T-cell (primary cell): ENCODE measurements at regions not wholly inside any gene's neighbourhood (a gene's known extent, or its start where the extent isn't known, plus 50 kb on each side); places are given as distances from the start of the nearest gene placed in this dataset.

Experiments
- ATAC-seq, 4 experiments: fragments of 200-7000 bp in 3 of 4; fragments of 150-1000 bp in 1 of 4; cut with Tn5 transposase; replicated peaks in 1 of 4; 1 replicate in 3 of 4; 2 replicates in 1 of 4; pipeline ENCODE4 v1.10.0; 2021; ENCODE audit warnings: moderate library complexity in 3 of 4, mild to moderate bottlenecking in 2 of 4, moderate number of reproducible peaks in 1 of 4
- CTCF ChIA-PET, 2 donors: fragments of 300-600 bp; sonication (Branson Sonifier 250); formaldehyde crosslinking; loops; one replicate each; lab custom pipeline; 2022; ENCODE audit warnings: antibody characterized with exemption in 2 of 2; lab: Charles Lee
- POLR2A ChIA-PET, 2 donors: fragments of 300-600 bp; sonication (Branson Sonifier 250); formaldehyde crosslinking; loops; one replicate each; lab custom pipeline; 2022; ENCODE audit warnings: antibody characterized with exemption in 2 of 2; lab: Charles Lee
- DNase-seq, 35 experiments: peaks; one replicate each; pipeline versions ENCODE4 v3.0.0 to v3.0.0-alpha.2; 2013 to 2023
- H3K27ac ChIP-seq: one replicate; pipeline ENCODE4 v1.5.1; 2013; ENCODE audit warnings: low read length
- H3K27me3 ChIP-seq, 2 experiments: replicated peaks in 1 of 2; 1 replicate in 1 of 2; 2 replicates in 1 of 2; pipeline versions ENCODE4 v1.6.1 to v1.7.0; 2013; ENCODE audit warnings: low read length in 1 of 2, mixed read lengths in 1 of 2; ENCODE audit not compliant: control insufficient read depth in 2 of 2, insufficient read depth in 2 of 2; ENCODE audit errors: extremely low read depth in 1 of 2
- H3K36me3 ChIP-seq, 2 donors: 1 replicate in 1 of 2; 2 replicates in 1 of 2; pipeline versions ENCODE4 v1.6.1 to v1.7.0; 2013; ENCODE audit warnings: low read length in 1 of 2; ENCODE audit not compliant: control insufficient read depth in 2 of 2, insufficient read depth in 1 of 2; ENCODE audit errors: extremely low read depth in 1 of 2
- H3K4me1 ChIP-seq, 2 experiments: 1 replicate in 1 of 2; 2 replicates in 1 of 2; pipeline versions ENCODE4 v1.6.1 to v1.7.0; 2013; ENCODE audit warnings: low read length in 2 of 2, mixed read lengths in 1 of 2; ENCODE audit not compliant: insufficient read depth in 2 of 2, control insufficient read depth in 1 of 2; ENCODE audit errors: extremely low read depth in 1 of 2
- H3K4me3 ChIP-seq, 2 donors: 1 replicate in 1 of 2; 2 replicates in 1 of 2; pipeline versions ENCODE4 v1.5.1 to v1.7.0; 2013; ENCODE audit warnings: mild to moderate bottlenecking in 2 of 2, low read length in 1 of 2, moderate library complexity in 1 of 2; ENCODE audit not compliant: control insufficient read depth in 1 of 2; ENCODE audit errors: extremely low read depth in 1 of 2
- H3K9me3 ChIP-seq: 2 replicates; pipeline ENCODE4 v1.7.0; 2013
- H3K27ac Mint-ChIP-seq, 2 donors: one replicate each; pipeline ENCODE4 v1.8.0; 2020 to 2021; ENCODE audit warnings: mild to moderate bottlenecking in 2 of 2, mixed read lengths in 2 of 2
- H3K27me3 Mint-ChIP-seq, 2 donors: one replicate each; pipeline ENCODE4 v1.8.0; 2021 to 2022; ENCODE audit warnings: mixed read lengths in 2 of 2
- H3K36me3 Mint-ChIP-seq: one replicate; pipeline ENCODE4 v1.8.0; 2021; ENCODE audit warnings: mixed read lengths
- H3K4me1 Mint-ChIP-seq, 3 donors: one replicate each; pipeline ENCODE4 v1.8.0; 2020 to 2022; ENCODE audit warnings: mixed read lengths in 3 of 3, mild to moderate bottlenecking in 1 of 3
- H3K4me3 Mint-ChIP-seq, 3 donors: one replicate each; pipeline ENCODE4 v1.8.0; 2020 to 2022; ENCODE audit warnings: mild to moderate bottlenecking in 3 of 3, mixed read lengths in 3 of 3, moderate library complexity in 3 of 3
- H3K9me3 Mint-ChIP-seq, 3 donors: one replicate each; pipeline ENCODE4 v1.8.0; 2020 to 2022; ENCODE audit warnings: mixed read lengths in 3 of 3
- WGBS: methylation state at CpG from one replicate; pipeline ENCODE4 v1.1.5; 2013; ENCODE audit warnings: missing lambda C conversion rate; ENCODE audit not compliant: insufficient coverage; 5-methylcytosine and 5-hydroxymethylcytosine counted together

DNA sequence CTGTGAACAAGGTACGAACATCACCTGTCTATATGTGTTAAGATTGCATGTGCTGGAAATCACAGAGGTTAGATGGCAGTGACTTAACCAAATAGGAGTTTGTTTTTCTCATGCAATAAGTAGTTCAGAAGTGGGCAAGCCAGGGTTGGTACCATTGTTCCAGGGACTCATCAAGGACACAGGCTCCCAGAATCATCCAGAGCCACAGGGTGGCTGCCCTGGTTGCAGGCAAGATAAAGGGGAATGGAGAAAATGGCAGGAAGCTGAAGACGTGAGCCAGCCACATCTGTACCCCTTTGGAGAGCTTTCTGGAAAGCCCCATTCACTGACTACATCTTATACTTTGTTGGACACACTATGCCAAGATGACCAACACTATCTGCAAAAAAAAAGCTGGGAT lies 126.0 kb upstream of the IL12B start:
- ATAC-seq = no peak
- peaks cover 0 to 2% of the 10 kb centered on the region in 2 experiments for H3K4me1 ChIP-seq
- DNase-seq = no peak
- Mint-ChIP-seq H3K4me3 (no peak overlapping the region), H3K27me3 (peaks cover 5 to 16% of the 10 kb centered on the region in 2 donors), H3K9me3 (no peaks in the 10 kb centered on the region), H3K27ac (no peak overlapping the region), H3K4me1 (peaks cover 0 to 21% (median 19%) of the 10 kb centered on the region in 3 donors), H3K36me3 (no peaks in the 10 kb centered on the region)
- peaks cover 0 to 3% of the 10 kb centered on the region in 2 experiments for H3K27me3 ChIP-seq
- H3K27ac ChIP-seq = no peak overlapping the region
- H3K4me3 ChIP-seq = no peak overlapping the region
- ChIA-PET CTCF (interaction anchor here in 1 of 2 donors (0.7 kb wide), 1 partner anchor 512 kb away, joined by 3 read pairs; no protein-coding TSS in a partner anchor), POLR2A (no interaction called here)
- no peaks in the 10 kb centered on the region for H3K9me3 ChIP-seq
- no peaks in the 10 kb centered on the region for H3K36me3 ChIP-seq
- WGBS = 75% methylated on average over 1 of the region's 2 CpGs

DNA sequence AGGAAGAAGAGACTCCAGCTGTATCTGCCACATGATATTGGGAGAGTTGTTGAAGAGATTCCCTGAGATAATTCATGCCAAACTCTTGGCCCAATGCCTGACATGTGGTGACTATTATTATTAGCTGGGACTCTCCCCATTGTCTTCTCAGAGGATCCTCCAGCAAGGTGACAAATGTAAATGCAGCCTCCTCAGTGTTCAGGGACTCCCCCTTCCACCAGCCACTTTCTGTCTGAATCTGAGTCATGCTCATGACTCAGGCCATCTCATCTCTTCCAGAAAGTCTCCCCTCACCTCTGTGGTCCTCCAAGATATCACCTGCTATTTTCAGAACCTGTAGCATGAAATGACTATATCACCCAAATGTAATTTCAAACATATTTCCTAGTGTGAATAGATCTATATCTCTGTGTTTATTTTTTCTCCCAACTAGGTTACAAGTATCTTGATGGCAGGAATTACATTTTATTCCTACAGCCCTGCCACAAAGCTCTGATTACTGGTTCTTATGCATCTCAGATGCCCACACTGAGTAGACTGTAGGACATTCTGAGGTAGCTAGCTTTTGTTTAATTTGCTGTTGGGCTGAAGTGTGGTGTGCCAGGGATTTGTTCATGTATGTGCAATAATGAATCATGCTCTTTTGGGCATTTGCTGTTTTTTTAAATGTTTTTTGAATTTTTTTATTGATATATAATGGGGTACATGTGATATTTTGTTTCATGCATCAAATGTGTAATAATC lies 126.6 kb upstream of the IL12B start:
- H3K36me3 Mint-ChIP-seq = no peaks in the 10 kb centered on the region
- peak in 3 of 4 experiments; percentile 37 to 82 (median 81) for ATAC-seq
- no peaks in the 10 kb centered on the region for H3K36me3 ChIP-seq
- DNase-seq = peak in 1 of 35 experiments; percentile 8
- no peak overlapping the region for H3K27ac Mint-ChIP-seq
- H3K27ac ChIP-seq = no peak overlapping the region
- ChIA-PET POLR2A (interaction anchor here in 1 of 2 donors (0.6 kb wide), 1 partner anchor 47 kb away, joined by 4 read pairs; no protein-coding TSS in a partner anchor), CTCF (interaction anchor here in 1 of 2 donors (0.6 to 0.7 kb wide), 2 partner anchors 511 to 530 kb away, joined by 3 read pairs; no protein-coding TSS in a partner anchor)
- no peaks in the 10 kb centered on the region for H3K9me3 Mint-ChIP-seq
- H3K27me3 ChIP-seq = peaks cover 0 to 3% of the 10 kb centered on the region in 2 experiments
- peaks cover 0 to 21% (median 19%) of the 10 kb centered on the region in 3 donors for H3K4me1 Mint-ChIP-seq
- peaks cover 5 to 16% of the 10 kb centered on the region in 2 donors for H3K27me3 Mint-ChIP-seq
- peaks cover 0 to 2% of the 10 kb centered on the region in 2 experiments for H3K4me1 ChIP-seq
- no peak overlapping the region for H3K4me3 ChIP-seq
- H3K4me3 Mint-ChIP-seq = no peak overlapping the region
- H3K9me3 ChIP-seq = no peaks in the 10 kb centered on the region

DNA sequence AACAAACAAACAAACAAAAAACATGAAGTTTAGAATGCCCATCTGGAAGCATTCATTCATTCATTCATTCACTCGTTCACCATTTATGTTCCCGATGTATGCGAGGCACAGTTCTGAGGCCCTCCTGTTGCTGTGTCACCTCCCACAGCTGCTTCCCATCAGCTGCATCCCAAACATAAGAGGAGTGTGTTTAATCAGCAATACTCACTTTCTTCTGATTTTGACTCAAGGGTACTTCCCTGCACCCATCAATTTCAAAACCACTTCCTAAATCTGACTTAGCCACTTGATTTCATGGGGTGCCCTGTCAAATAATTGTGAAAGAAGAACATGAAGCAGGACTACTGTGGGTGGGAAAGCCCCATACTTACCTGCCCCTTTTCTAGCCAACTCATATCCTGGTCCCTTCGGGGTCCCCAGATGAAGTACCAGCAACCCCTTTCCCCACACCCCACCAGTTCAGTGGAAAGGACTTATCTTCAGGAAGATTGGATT lies 128.0 kb upstream of the IL12B start:
- Mint-ChIP-seq H3K27me3 (peaks cover 3 to 16% of the 10 kb centered on the region in 2 donors), H3K4me3 (no peak overlapping the region), H3K4me1 (peaks cover 0 to 21% (median 19%) of the 10 kb centered on the region in 3 donors), H3K27ac (no peak overlapping the region), H3K9me3 (no peaks in the 10 kb centered on the region), H3K36me3 (no peaks in the 10 kb centered on the region)
- H3K4me3 ChIP-seq = no peak overlapping the region
- H3K9me3 ChIP-seq = no peaks in the 10 kb centered on the region
- ATAC-seq = peak in 1 of 4 experiments; percentile 20
- no peak for DNase-seq
- peaks cover 0 to 3% of the 10 kb centered on the region in 2 experiments for H3K27me3 ChIP-seq
- H3K4me1 ChIP-seq = peaks cover 0 to 2% of the 10 kb centered on the region in 2 experiments
- no peak overlapping the region for H3K27ac ChIP-seq
- ChIA-PET POLR2A (interaction anchor here in 1 of 2 donors (0.6 kb wide), 2 partner anchors 29 to 588 kb away, joined by 3 to 5 read pairs; no protein-coding TSS in a partner anchor), CTCF (no interaction called here)
- 17% methylated on average over 2 of the region's 4 CpGs for WGBS
- no peaks in the 10 kb centered on the region for H3K36me3 ChIP-seq

DNA sequence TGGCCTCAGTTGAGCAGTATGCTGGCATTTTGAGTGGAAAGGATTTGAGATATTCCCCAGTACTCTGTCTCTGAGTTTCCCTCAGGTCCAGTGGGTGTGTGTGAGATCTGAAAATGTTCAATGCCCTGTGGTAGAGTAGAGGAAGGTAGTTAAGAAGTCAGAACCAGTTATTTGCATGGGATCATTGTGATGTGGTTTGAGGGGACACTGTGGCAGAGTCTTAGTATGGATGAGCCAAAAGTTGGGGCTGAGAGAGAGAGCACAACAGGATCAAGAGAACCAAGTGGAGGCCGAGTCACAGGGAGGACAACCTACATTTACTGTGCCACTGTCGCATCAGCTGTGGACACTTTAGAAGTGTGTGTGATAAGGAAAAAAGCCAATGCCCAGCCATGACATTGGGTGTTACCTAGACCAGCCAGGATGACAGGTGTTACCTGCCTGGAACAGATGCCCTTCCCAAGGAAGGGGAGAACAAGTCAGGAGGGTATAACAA lies 128.9 kb upstream of the IL12B start:
- WGBS = no CpG with 5 or more reads among the region's 2 CpGs
- no peaks in the 10 kb centered on the region for H3K9me3 Mint-ChIP-seq
- H3K27me3 Mint-ChIP-seq = peaks cover 3 to 15% of the 10 kb centered on the region in 2 donors
- H3K27ac Mint-ChIP-seq = no peak overlapping the region
- Histone ChIP-seq H3K4me3 (no peak overlapping the region), H3K9me3 (no peaks in the 10 kb centered on the region), H3K27me3 (no peaks in the 10 kb centered on the region), H3K27ac (no peak overlapping the region), H3K4me1 (peaks cover 0 to 2% of the 10 kb centered on the region in 2 experiments), H3K36me3 (no peaks in the 10 kb centered on the region)
- H3K36me3 Mint-ChIP-seq = no peaks in the 10 kb centered on the region
- H3K4me3 Mint-ChIP-seq = no peak overlapping the region
- DNase-seq (no peak), ATAC-seq (no peak)
- ChIA-PET POLR2A (interaction anchor here in 1 of 2 donors (0.6 kb wide), 1 partner anchor 587 kb away, joined by 5 read pairs; no protein-coding TSS in a partner anchor), CTCF (no interaction called here)
- peaks cover 0 to 21% (median 19%) of the 10 kb centered on the region in 3 donors for H3K4me1 Mint-ChIP-seq

DNA sequence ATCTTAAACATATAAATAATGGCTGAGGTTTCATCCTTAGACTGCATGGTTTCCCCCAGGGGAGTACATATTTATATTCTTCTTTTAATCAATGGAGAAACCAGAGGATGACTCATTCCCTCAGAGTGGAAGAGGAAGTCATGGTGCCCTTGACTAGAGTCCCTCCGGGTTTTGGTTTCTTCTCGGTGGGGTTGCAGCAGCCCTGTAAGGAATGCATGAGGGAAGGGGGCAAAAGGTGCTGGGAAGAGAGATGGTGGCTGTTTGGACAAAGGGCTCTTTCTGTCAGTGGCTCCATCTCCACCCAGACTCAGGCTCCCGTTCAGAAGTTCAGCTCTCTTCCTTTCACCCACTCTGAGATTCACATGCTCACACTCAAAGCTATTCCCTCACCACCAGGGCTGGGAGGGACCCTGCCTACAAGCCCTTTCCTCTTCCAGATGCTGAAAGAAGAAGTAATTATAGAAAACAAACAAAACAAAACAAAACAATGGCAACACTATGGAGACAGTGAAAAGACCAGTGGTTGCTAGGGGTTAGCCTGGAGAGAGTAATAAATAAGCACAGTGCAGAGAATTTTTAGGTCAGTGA lies 129.8 kb upstream of the IL12B start:
- Mint-ChIP-seq H3K9me3 (no peaks in the 10 kb centered on the region), H3K36me3 (no peaks in the 10 kb centered on the region), H3K27ac (no peak overlapping the region), H3K4me1 (peaks cover 0 to 21% (median 19%) of the 10 kb centered on the region in 3 donors), H3K27me3 (peaks cover 2 to 7% of the 10 kb centered on the region in 2 donors), H3K4me3 (no peak overlapping the region)
- Histone ChIP-seq H3K4me3 (no peak overlapping the region), H3K36me3 (no peaks in the 10 kb centered on the region), H3K4me1 (peaks cover 0 to 2% of the 10 kb centered on the region in 2 experiments), H3K9me3 (no peaks in the 10 kb centered on the region), H3K27me3 (no peaks in the 10 kb centered on the region), H3K27ac (no peak overlapping the region)
- WGBS = 10% methylated on average over 2 of the region's 3 CpGs
- ChIA-PET POLR2A (no interaction called here), CTCF (no interaction called here)
- DNase-seq = no peak
- ATAC-seq = no peak

DNA sequence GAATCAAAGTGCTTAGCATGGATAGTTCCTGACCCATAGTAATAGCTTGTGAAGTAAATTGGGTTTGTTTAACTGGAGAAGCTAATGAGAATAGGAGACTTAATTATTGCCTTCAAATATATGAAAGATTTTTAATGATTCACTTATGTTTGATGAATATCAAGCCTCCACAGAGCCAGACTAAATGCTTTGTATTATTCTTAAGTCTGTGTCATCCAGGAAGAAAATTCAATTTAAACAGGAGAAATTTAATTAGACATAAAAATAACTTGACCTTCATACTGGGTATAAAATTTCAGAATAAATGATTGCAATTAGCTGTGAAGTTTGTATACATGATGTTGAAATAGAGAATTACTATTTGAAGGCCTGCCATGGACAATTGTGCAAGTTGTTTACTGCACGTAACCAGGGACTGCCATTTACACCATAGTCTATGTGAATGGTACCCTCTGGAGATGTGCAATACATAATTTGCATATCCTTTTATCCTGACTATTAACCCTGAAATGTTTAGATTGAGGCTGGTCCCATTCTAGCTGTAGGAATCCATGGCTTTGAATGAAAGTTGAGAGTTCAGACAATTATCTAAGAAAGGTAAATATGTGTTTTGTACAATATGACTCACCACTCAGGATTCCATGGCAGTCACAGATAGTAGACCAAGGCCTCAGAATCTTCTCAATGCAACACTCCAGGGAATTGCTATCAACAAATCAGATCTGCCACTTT lies 133.5 kb upstream of the IL12B start:
- Mint-ChIP-seq H3K36me3 (no peaks in the 10 kb centered on the region), H3K27ac (no peak overlapping the region), H3K4me1 (peaks cover 10 to 16% (median 11%) of the 10 kb centered on the region in 3 donors), H3K4me3 (no peak overlapping the region), H3K9me3 (no peaks in the 10 kb centered on the region), H3K27me3 (peaks cover 2 to 11% of the 10 kb centered on the region in 2 donors)
- no peak for ATAC-seq
- Histone ChIP-seq H3K36me3 (no peaks in the 10 kb centered on the region), H3K27me3 (no peaks in the 10 kb centered on the region), H3K4me1 (peaks cover 0 to 3% of the 10 kb centered on the region in 2 experiments), H3K4me3 (no peak overlapping the region), H3K9me3 (no peaks in the 10 kb centered on the region), H3K27ac (no peak overlapping the region)
- DNase-seq = no peak
- WGBS = no CpG with 5 or more reads among the region's 1 CpG
- CTCF ChIA-PET = no interaction called here
- POLR2A ChIA-PET = no interaction called here
